Cardiac muscle cell (in vitro differentiated cells and primary cell): ENCODE measurements at regions not wholly inside any gene's neighbourhood (a gene's known extent, or its start where the extent isn't known, plus 50 kb on each side); places are given as distances from the start of the nearest gene placed in this dataset.
A peak's percentile ranks its signal among the peaks of the same experiment; 100 is the strongest.

Source experiments
- DNase-seq, 2 donors: peaks; one replicate each; pipeline versions ENCODE4 v3.0.0 to v3.0.0-alpha.2; 2010 to 2017; ENCODE audit warnings: low read depth in 1 of 2, low spot score in 1 of 2
- H3K27ac ChIP-seq: fragments of 200-600 bp; sonication (generic); 2 replicates; pipeline ENCODE4 v1.5.1; 2016
- H3K27me3 ChIP-seq: fragments of 200-600 bp; sonication (generic); 2 replicates; pipeline ENCODE4 v1.6.0; 2016; ENCODE audit warnings: control low read depth
- H3K36me3 ChIP-seq: fragments of 200-600 bp; sonication (generic); 2 replicates; pipeline ENCODE4 v1.5.1; 2016; ENCODE audit warnings: control low read depth
- H3K4me1 ChIP-seq: fragments of 200-600 bp; sonication (generic); 2 replicates; pipeline ENCODE4 v1.8.1; 2017; ENCODE audit warnings: low read depth, mild to moderate bottlenecking, mixed run types
- H3K4me3 ChIP-seq: fragments of 200-600 bp; sonication (generic); 2 replicates; pipeline ENCODE4 v1.5.1; 2016; ENCODE audit warnings: mild to moderate bottlenecking
- H3K9me3 ChIP-seq: fragments of 200-600 bp; sonication (generic); 2 replicates; pipeline ENCODE4 v1.5.1; 2017; ENCODE audit warnings: low read depth, mild to moderate bottlenecking, control low read depth
- CTCF ChIP-seq: IDR thresholded peaks from 2 replicates; pipeline ENCODE4 v1.5.1; 2012; ENCODE audit warnings: low read depth, mild to moderate bottlenecking, low read length

- no peaks in the 10 kb centered on the region for H3K9me3 ChIP-seq
- H3K27ac ChIP-seq: no peak overlapping the region
- H3K4me3 ChIP-seq: no peak overlapping the region
- H3K4me1 ChIP-seq: no peaks in the 10 kb centered on the region
- TF ChIP-seq CTCF: no peak
- DNase-seq: no peak
- no peaks in the 10 kb centered on the region for H3K36me3 ChIP-seq
- H3K27me3 ChIP-seq: no peaks in the 10 kb centered on the region
Measured at GRCh38 chr2:160784034-160784433, 290.4 kb upstream of the RBMS1 start.

- DNase-seq: peak in 1 of 2 donors; percentile 2
- no peak for TF ChIP-seq CTCF
- Histone ChIP-seq H3K27ac (no peak overlapping the region), H3K27me3 (no peaks in the 10 kb centered on the region), H3K4me1 (no peaks in the 10 kb centered on the region), H3K4me3 (no peak overlapping the region), H3K36me3 (no peaks in the 10 kb centered on the region), H3K9me3 (no peaks in the 10 kb centered on the region)
Measured at GRCh38 chr2:160790738-160791137, 297.1 kb upstream of the RBMS1 start.

GRCh38 chr2:160791884-160792283, 298.3 kb upstream of the RBMS1 start:
- Histone ChIP-seq H3K36me3 (no peaks in the 10 kb centered on the region), H3K4me3 (no peak overlapping the region), H3K4me1 (no peaks in the 10 kb centered on the region), H3K27ac (no peak overlapping the region), H3K9me3 (no peaks in the 10 kb centered on the region), H3K27me3 (no peaks in the 10 kb centered on the region)
- no peak for DNase-seq
- TF ChIP-seq CTCF: no peak

- no peak overlapping the region for H3K27ac ChIP-seq
- H3K27me3 ChIP-seq: no peaks in the 10 kb centered on the region
- H3K4me3 ChIP-seq: no peak overlapping the region
- H3K9me3 ChIP-seq: no peaks in the 10 kb centered on the region
- H3K36me3 ChIP-seq: no peaks in the 10 kb centered on the region
- H3K4me1 ChIP-seq: no peaks in the 10 kb centered on the region
- no peak for TF ChIP-seq CTCF
- DNase-seq: no peak
Measured at GRCh38 chr2:160792837-160793236, 299.2 kb upstream of the RBMS1 start.

GRCh38 chr2:160794926-160795325, 301.3 kb upstream of the RBMS1 start:
- no peaks in the 10 kb centered on the region for H3K9me3 ChIP-seq
- H3K36me3 ChIP-seq: no peaks in the 10 kb centered on the region
- H3K27ac ChIP-seq: no peak overlapping the region
- H3K4me3 ChIP-seq: no peak overlapping the region
- peak in 1 of 2 donors; percentile 68 for DNase-seq
- H3K27me3 ChIP-seq: no peaks in the 10 kb centered on the region
- no peaks in the 10 kb centered on the region for H3K4me1 ChIP-seq
- no peak for TF ChIP-seq CTCF

GRCh38 chr2:160803881-160804280, 310.3 kb upstream of the RBMS1 start:
- H3K9me3 ChIP-seq: no peaks in the 10 kb centered on the region
- no peak for DNase-seq
- H3K27ac ChIP-seq: no peak overlapping the region
- H3K4me1 ChIP-seq: no peaks in the 10 kb centered on the region
- no peak overlapping the region for H3K4me3 ChIP-seq
- no peak for TF ChIP-seq CTCF
- no peaks in the 10 kb centered on the region for H3K27me3 ChIP-seq
- H3K36me3 ChIP-seq: no peaks in the 10 kb centered on the region
